ENCODE measurements at regions not wholly inside any gene's neighbourhood (a gene's known extent, or its start where the extent isn't known, plus 50 kb on each side); places are given as distances from the start of the nearest gene placed in this dataset.
"Not testable (repeated sequence)": the region's sequence is repeated elsewhere in the genome, so short reads cannot be mapped to it uniquely, and the experiment has no call there.

- no peak for DNase-seq
These were observed 53.3 kb upstream of the TUBA3E start for GRCh38 chr2:130251535-130251872.

GRCh38 chr2:130248355-130248754 lies 50.1 kb upstream of the TUBA3E start:
- not testable (repeated sequence) for DNase-seq

All from hypothalamus (tissue), 51 donors.